ENCODE measurements at regions not wholly inside any gene's neighbourhood (a gene's known extent, or its start where the extent isn't known, plus 50 kb on each side); places are given as distances from the start of the nearest gene placed in this dataset.

DNA sequence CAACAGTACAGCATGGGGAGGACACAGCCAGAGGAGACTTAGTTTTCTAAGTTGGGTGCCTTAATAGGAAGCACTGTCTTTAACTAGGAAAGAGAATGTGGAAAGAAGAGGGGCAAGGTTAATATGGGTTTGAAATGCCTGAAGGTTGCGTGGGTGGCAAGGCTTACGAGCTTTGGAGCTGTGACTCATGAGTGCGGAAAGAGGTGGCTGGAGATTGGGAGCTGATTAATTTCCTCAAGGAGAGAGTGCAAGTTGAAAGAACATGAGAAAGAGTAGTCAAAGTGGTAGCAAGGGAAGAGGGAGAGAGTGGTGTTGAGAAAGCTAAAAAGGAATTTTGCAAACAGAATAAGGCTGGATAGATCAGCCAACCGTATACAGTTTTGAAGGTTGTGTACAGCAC is 157.5 kb upstream of the ADRA1D start:
- H2AFZ ChIP-seq (ENCODE audit: control insufficient read depth, low read depth, low read length) = no peak overlapping the region
- H3K4me1 ChIP-seq (ENCODE audit: control insufficient read depth, insufficient read depth, low read length) = no peaks in the 10 kb centered on the region
- FAIRE-seq (no peak), ATAC-seq (no peak), DNase-seq (ENCODE audit: low read depth, low spot score) (no peak)
- in situ Hi-C loops (cut with MboI) = no loop called here
- no peak overlapping the region for H3K4me2 ChIP-seq (ENCODE audit: control insufficient read depth, insufficient read depth)
- H3K36me3 ChIP-seq (ENCODE audit: control insufficient read depth in 2 of 2, insufficient read depth in 2 of 2, low read length in 1 of 2) = no peaks in the 10 kb centered on the region
- H3K9ac ChIP-seq (ENCODE audit: control insufficient read depth, insufficient read depth, low read length) = no peak overlapping the region
- intact Hi-C loops (cut with micrococcal nuclease; ENCODE audit: unreplicated experiment) = no loop called here
- no peak for TF ChIP-seq CHD4 (IDR thresholded peaks at IDR 0.05)
- TF ChIP-seq ATF7 (IDR thresholded peaks at IDR 0.05; ENCODE audit: low read depth) = no peak
- no peak for TF ChIP-seq SMARCA5 (IDR thresholded peaks at IDR 0.05)
- no peak for TF ChIP-seq TBL1XR1 (IDR thresholded peaks at IDR 0.05; ENCODE audit: low read depth, low read length)
- no peak for TF ChIP-seq RBBP5 (conservative IDR thresholded peaks at IDR 0.05)
- no peak for TF ChIP-seq POLR2A (IDR thresholded peaks at IDR 0.05; ENCODE audit: low read depth, low read length)
- no peak for TF ChIP-seq SP1 (IDR thresholded peaks at IDR 0.05; ENCODE audit: low read depth, low read length)
- no peak for TF ChIP-seq RB1 (IDR thresholded peaks at IDR 0.05; ENCODE audit: borderline replicate concordance)
- TF ChIP-seq, protein P1, sequence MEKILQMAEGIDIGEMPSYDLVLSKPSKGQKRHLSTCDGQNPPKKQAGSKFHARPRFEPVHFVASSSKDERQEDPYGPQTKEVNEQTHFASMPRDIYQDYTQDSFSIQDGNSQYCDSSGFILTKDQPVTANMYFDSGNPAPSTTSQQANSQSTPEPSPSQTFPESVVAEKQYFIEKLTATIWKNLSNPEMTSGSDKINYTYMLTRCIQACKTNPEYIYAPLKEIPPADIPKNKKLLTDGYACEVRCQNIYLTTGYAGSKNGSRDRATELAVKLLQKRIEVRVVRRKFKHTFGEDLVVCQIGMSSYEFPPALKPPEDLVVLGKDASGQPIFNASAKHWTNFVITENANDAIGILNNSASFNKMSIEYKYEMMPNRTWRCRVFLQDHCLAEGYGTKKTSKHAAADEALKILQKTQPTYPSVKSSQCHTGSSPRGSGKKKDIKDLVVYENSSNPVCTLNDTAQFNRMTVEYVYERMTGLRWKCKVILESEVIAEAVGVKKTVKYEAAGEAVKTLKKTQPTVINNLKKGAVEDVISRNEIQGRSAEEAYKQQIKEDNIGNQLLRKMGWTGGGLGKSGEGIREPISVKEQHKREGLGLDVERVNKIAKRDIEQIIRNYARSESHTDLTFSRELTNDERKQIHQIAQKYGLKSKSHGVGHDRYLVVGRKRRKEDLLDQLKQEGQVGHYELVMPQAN (conservative IDR thresholded peaks at IDR 0.05) = no peak
- no peak for TF ChIP-seq SREBF2 (IDR thresholded peaks at IDR 0.05; ENCODE audit: low read length)
- 27% methylated on average over 4 of the region's 4 CpGs for WGBS (ENCODE audit: insufficient coverage, insufficient replicate concordance, low lambda C conversion rate, missing lambda C conversion rate)
- no peak overlapping the region for H3K4me3 ChIP-seq
- ChIA-PET CTCF (no interaction called here), POLR2A (no interaction called here), RAD21 (ENCODE audit: unreplicated experiment) (no interaction called here), SMC1A (ENCODE audit: uncharacterized antibody, unreplicated experiment) (no interaction called here)
- H3K79me2 ChIP-seq (ENCODE audit: control insufficient read depth, insufficient read depth, low read length) = no peaks in the 10 kb centered on the region
- H3K27me3 ChIP-seq (replicated peaks in 1 of 2; ENCODE audit: control insufficient read depth in 2 of 2, insufficient read depth in 2 of 2, low read length in 1 of 2) = no peaks in the 10 kb centered on the region
- BruUV-seq (replicated peaks) = no TSS peak
- no peak overlapping the region for H3K27ac ChIP-seq (ENCODE audit: control insufficient read depth, insufficient read depth)
- no peaks in the 10 kb centered on the region for H4K20me1 ChIP-seq (ENCODE audit: control insufficient read depth, insufficient read depth)
- no peaks in the 10 kb centered on the region for H3K9me3 ChIP-seq (replicated peaks; ENCODE audit: control insufficient read depth, insufficient read depth, low read length)

All from GM12878 (cell line).